Liver (tissue), 3 donors: ENCODE measurements at regions not wholly inside any gene's neighbourhood (a gene's known extent, or its start where the extent isn't known, plus 50 kb on each side); places are given as distances from the start of the nearest gene placed in this dataset.

Experiments
- GABPA ChIP-seq, 2 donors: IDR thresholded peaks in 1 of 2; conservative IDR thresholded peaks in 1 of 2; 2 replicates each; pipeline ENCODE4 v1.6.1; 2016; ENCODE audit warnings: antibody characterized with exemption in 2 of 2, mild to moderate bottlenecking in 1 of 2, moderate library complexity in 1 of 2
- HNF4G ChIP-seq: IDR thresholded peaks from 2 replicates; pipeline ENCODE4 v1.6.1; 2016; ENCODE audit warnings: antibody characterized with exemption
- JUND ChIP-seq, 2 donors: IDR thresholded peaks; 2 replicates each; pipeline ENCODE4 v1.6.1; 2016; ENCODE audit warnings: antibody characterized with exemption in 2 of 2
- RAD21 ChIP-seq, 2 donors: IDR thresholded peaks; 2 replicates each; pipeline ENCODE4 v1.6.1; 2016; ENCODE audit warnings: antibody characterized with exemption in 2 of 2, mild to moderate bottlenecking in 2 of 2
- SP1 ChIP-seq: IDR thresholded peaks from 2 replicates; pipeline ENCODE4 v1.6.1; 2018; ENCODE audit warnings: antibody characterized with exemption, mild to moderate bottlenecking
- YY1 ChIP-seq: IDR thresholded peaks from 2 replicates; pipeline ENCODE4 v1.6.1; 2016; ENCODE audit warnings: antibody characterized with exemption, mild to moderate bottlenecking
- TF ChIP-seq, protein P1 (sequence below): fragments of 150-350 bp; IDR thresholded peaks from 2 replicates; pipeline ENCODE4 v1.5.1; 2017; ENCODE audit warnings: improper control_type of control experiment, low read depth, low read length; ENCODE audit not compliant: missing input control
- TF ChIP-seq, protein P2 (sequence below): IDR thresholded peaks from 2 replicates; pipeline ENCODE4 v1.6.1; 2016; ENCODE audit warnings: antibody characterized with exemption
- TF ChIP-seq, protein P3 (sequence below): IDR thresholded peaks from 2 replicates; pipeline ENCODE4 v1.6.1; 2016; ENCODE audit warnings: antibody characterized with exemption, mild to moderate bottlenecking
- TF ChIP-seq, protein P4 (sequence below): IDR thresholded peaks from 2 replicates; pipeline ENCODE4 v1.6.1; 2016; ENCODE audit warnings: antibody characterized with exemption
- donor health status: healthy.
- donor health status: healthy.

DNA sequence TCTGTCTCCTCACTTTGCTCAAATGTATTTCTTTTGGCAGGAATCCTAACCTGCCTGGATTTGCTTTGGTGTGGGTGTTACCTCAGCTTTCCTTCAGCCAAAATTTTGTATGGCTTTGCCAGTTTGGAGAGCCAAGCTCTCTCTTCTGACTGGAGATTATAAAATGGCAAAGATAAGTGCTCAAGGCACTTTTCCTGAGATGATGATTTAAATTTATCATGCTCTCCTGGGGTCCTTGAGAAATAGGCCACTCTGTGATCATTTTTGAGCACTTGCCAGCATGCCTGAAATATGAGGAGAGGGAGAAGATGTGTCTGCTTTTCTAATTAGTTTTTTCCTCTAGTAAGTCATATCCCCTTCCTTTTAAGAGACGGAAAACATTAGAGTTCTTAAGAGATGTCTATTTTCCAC, 683.0 kb downstream of the SLC4A3 start:
- TF ChIP-seq JUND (IDR thresholded peaks at IDR 0.05) (no peak), GABPA (IDR thresholded peaks at IDR 0.05 in 1 of 2, conservative IDR thresholded peaks at IDR 0.05 in 1 of 2) (no peak), RAD21 (IDR thresholded peaks at IDR 0.05) (no peak), HNF4G (no peak), YY1 (no peak), SP1 (no peak)
- TF ChIP-seq, protein P1, sequence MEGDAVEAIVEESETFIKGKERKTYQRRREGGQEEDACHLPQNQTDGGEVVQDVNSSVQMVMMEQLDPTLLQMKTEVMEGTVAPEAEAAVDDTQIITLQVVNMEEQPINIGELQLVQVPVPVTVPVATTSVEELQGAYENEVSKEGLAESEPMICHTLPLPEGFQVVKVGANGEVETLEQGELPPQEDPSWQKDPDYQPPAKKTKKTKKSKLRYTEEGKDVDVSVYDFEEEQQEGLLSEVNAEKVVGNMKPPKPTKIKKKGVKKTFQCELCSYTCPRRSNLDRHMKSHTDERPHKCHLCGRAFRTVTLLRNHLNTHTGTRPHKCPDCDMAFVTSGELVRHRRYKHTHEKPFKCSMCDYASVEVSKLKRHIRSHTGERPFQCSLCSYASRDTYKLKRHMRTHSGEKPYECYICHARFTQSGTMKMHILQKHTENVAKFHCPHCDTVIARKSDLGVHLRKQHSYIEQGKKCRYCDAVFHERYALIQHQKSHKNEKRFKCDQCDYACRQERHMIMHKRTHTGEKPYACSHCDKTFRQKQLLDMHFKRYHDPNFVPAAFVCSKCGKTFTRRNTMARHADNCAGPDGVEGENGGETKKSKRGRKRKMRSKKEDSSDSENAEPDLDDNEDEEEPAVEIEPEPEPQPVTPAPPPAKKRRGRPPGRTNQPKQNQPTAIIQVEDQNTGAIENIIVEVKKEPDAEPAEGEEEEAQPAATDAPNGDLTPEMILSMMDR = no peak
- TF ChIP-seq, protein P2, sequence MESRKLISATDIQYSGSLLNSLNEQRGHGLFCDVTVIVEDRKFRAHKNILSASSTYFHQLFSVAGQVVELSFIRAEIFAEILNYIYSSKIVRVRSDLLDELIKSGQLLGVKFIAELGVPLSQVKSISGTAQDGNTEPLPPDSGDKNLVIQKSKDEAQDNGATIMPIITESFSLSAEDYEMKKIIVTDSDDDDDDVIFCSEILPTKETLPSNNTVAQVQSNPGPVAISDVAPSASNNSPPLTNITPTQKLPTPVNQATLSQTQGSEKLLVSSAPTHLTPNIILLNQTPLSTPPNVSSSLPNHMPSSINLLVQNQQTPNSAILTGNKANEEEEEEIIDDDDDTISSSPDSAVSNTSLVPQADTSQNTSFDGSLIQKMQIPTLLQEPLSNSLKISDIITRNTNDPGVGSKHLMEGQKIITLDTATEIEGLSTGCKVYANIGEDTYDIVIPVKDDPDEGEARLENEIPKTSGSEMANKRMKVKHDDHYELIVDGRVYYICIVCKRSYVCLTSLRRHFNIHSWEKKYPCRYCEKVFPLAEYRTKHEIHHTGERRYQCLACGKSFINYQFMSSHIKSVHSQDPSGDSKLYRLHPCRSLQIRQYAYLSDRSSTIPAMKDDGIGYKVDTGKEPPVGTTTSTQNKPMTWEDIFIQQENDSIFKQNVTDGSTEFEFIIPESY = no peak
- TF ChIP-seq, protein P3, sequence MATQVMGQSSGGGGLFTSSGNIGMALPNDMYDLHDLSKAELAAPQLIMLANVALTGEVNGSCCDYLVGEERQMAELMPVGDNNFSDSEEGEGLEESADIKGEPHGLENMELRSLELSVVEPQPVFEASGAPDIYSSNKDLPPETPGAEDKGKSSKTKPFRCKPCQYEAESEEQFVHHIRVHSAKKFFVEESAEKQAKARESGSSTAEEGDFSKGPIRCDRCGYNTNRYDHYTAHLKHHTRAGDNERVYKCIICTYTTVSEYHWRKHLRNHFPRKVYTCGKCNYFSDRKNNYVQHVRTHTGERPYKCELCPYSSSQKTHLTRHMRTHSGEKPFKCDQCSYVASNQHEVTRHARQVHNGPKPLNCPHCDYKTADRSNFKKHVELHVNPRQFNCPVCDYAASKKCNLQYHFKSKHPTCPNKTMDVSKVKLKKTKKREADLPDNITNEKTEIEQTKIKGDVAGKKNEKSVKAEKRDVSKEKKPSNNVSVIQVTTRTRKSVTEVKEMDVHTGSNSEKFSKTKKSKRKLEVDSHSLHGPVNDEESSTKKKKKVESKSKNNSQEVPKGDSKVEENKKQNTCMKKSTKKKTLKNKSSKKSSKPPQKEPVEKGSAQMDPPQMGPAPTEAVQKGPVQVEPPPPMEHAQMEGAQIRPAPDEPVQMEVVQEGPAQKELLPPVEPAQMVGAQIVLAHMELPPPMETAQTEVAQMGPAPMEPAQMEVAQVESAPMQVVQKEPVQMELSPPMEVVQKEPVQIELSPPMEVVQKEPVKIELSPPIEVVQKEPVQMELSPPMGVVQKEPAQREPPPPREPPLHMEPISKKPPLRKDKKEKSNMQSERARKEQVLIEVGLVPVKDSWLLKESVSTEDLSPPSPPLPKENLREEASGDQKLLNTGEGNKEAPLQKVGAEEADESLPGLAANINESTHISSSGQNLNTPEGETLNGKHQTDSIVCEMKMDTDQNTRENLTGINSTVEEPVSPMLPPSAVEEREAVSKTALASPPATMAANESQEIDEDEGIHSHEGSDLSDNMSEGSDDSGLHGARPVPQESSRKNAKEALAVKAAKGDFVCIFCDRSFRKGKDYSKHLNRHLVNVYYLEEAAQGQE = no peak
- TF ChIP-seq, protein P4, sequence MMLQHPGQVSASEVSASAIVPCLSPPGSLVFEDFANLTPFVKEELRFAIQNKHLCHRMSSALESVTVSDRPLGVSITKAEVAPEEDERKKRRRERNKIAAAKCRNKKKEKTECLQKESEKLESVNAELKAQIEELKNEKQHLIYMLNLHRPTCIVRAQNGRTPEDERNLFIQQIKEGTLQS = no peak
